Prostate gland (tissue), 2 donors: ENCODE measurements at regions not wholly inside any gene's neighbourhood (a gene's known extent, or its start where the extent isn't known, plus 50 kb on each side); places are given as distances from the start of the nearest gene placed in this dataset.

ENCODE experiments used
- POLR2A ChIP-seq: fragments of 450-650 bp; IDR thresholded peaks from one replicate; pipeline ENCODE4 v1.6.1; 2016; ENCODE audit warnings: antibody characterized with exemption, mild to moderate bottlenecking
- TF ChIP-seq, protein P1 (sequence below), 4 experiments: fragments of 200-600 bp in 2 of 4; fragments of 450-650 bp in 2 of 4; sonication (generic) in 2 of 4; IDR thresholded peaks; 1 replicate in 3 of 4; 2 replicates in 1 of 4; pipeline ENCODE4 v1.5.1; 2016 to 2019; ENCODE audit warnings: antibody characterized with exemption in 4 of 4, mild to moderate bottlenecking in 2 of 4, moderate library complexity in 2 of 4

- TF ChIP-seq, protein P1, sequence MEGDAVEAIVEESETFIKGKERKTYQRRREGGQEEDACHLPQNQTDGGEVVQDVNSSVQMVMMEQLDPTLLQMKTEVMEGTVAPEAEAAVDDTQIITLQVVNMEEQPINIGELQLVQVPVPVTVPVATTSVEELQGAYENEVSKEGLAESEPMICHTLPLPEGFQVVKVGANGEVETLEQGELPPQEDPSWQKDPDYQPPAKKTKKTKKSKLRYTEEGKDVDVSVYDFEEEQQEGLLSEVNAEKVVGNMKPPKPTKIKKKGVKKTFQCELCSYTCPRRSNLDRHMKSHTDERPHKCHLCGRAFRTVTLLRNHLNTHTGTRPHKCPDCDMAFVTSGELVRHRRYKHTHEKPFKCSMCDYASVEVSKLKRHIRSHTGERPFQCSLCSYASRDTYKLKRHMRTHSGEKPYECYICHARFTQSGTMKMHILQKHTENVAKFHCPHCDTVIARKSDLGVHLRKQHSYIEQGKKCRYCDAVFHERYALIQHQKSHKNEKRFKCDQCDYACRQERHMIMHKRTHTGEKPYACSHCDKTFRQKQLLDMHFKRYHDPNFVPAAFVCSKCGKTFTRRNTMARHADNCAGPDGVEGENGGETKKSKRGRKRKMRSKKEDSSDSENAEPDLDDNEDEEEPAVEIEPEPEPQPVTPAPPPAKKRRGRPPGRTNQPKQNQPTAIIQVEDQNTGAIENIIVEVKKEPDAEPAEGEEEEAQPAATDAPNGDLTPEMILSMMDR (IDR thresholded peaks at IDR 0.05) = no peak
- no peak for TF ChIP-seq POLR2A
These were observed 1692.9 kb upstream of the SLC10A2 start for GRCh38 chr13:104759069-104759468.
